ENCODE measurements at regions not wholly inside any gene's neighbourhood (a gene's known extent, or its start where the extent isn't known, plus 50 kb on each side); places are given as distances from the start of the nearest gene placed in this dataset.

DNA sequence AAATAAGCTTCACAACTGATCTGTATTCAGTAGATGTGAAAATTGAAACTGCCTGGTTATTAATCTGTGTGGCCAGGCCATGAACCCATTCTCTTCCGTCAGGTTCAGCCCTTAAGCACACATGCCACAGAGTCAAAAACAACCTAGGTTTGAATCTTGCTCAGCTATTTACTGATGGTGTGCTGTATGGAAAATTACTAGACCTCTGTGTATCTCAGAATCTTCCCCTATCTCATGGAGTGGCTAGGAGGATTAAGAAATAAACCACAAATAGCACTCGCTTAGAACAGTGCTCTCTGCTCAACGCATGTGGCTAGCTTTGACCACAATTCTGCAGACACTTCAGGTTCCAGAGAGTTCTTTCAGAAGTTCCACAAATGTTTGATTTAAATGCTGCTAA, 240.7 kb upstream of the PLEKHG7 start (continued):
- TF ChIP-seq PML (IDR thresholded peaks at IDR 0.05; ENCODE audit: low read length) = peak; percentile 75
- TF ChIP-seq EED (IDR thresholded peaks at IDR 0.05; ENCODE audit: low read depth) = peak; percentile 66
- TF ChIP-seq JUNB (IDR thresholded peaks at IDR 0.05) = no peak; the same call in 1 of the 2 replicates
- no peak for TF ChIP-seq POLR2A (IDR thresholded peaks at IDR 0.05; ENCODE audit: low read depth, low read length)
- no peak for TF ChIP-seq CHD2 (IDR thresholded peaks at IDR 0.05; ENCODE audit: borderline replicate concordance, low read depth, low read length)
- TF ChIP-seq ZBTB33 (IDR thresholded peaks at IDR 0.05) = no peak
- peak in 1 of 2 experiments; percentile 33; a peak in 1 of 4 replicates for TF ChIP-seq ETV6 (conservative IDR thresholded peaks at IDR 0.05 in 1 of 2, IDR thresholded peaks at IDR 0.05 in 1 of 2; ENCODE audit: borderline replicate concordance in 1 of 2, low read depth in 1 of 2)
- TF ChIP-seq, protein P1, sequence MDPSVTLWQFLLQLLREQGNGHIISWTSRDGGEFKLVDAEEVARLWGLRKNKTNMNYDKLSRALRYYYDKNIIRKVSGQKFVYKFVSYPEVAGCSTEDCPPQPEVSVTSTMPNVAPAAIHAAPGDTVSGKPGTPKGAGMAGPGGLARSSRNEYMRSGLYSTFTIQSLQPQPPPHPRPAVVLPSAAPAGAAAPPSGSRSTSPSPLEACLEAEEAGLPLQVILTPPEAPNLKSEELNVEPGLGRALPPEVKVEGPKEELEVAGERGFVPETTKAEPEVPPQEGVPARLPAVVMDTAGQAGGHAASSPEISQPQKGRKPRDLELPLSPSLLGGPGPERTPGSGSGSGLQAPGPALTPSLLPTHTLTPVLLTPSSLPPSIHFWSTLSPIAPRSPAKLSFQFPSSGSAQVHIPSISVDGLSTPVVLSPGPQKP (IDR thresholded peaks at IDR 0.05; ENCODE audit: low read depth, low read length) = no peak
- no peak for TF ChIP-seq TCF7 (IDR thresholded peaks at IDR 0.05; ENCODE audit: borderline replicate concordance)
- no peak for TF ChIP-seq HDGF (IDR thresholded peaks at IDR 0.05)
- TF ChIP-seq CHD1 (IDR thresholded peaks at IDR 0.05; ENCODE audit: low read depth, low read length) = no peak
- TF ChIP-seq BCL11A (IDR thresholded peaks at IDR 0.05; ENCODE audit: low read depth, low read length) = no peak; the same call in 1 of the 2 replicates
- no peak for TF ChIP-seq WRNIP1 (IDR thresholded peaks at IDR 0.05; ENCODE audit: borderline replicate concordance, low read depth, low read length)
- TF ChIP-seq BHLHE40 (IDR thresholded peaks at IDR 0.05; ENCODE audit: borderline replicate concordance in 1 of 2, low read depth in 2 of 2, low read length in 1 of 2) = peak in 1 of 2 experiments; percentile 47; a peak in 1 of 4 replicates
- no peak for TF ChIP-seq SREBF1 (IDR thresholded peaks at IDR 0.05; ENCODE audit: low read length)
- no peak for TF ChIP-seq SMC3 (IDR thresholded peaks at IDR 0.05; ENCODE audit: borderline replicate concordance, low read length)
- TF ChIP-seq, protein P2, sequence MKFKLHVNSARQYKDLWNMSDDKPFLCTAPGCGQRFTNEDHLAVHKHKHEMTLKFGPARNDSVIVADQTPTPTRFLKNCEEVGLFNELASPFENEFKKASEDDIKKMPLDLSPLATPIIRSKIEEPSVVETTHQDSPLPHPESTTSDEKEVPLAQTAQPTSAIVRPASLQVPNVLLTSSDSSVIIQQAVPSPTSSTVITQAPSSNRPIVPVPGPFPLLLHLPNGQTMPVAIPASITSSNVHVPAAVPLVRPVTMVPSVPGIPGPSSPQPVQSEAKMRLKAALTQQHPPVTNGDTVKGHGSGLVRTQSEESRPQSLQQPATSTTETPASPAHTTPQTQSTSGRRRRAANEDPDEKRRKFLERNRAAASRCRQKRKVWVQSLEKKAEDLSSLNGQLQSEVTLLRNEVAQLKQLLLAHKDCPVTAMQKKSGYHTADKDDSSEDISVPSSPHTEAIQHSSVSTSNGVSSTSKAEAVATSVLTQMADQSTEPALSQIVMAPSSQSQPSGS (IDR thresholded peaks at IDR 0.05; ENCODE audit: low read length) = peak; percentile 71
- TF ChIP-seq PAX5 (IDR thresholded peaks at IDR 0.05; ENCODE audit: borderline replicate concordance, low read depth, low read length) = peak; percentile 63; the same call in 1 of the 2 replicates
- TF ChIP-seq PBX3 (IDR thresholded peaks at IDR 0.05; ENCODE audit: insufficient replicate concordance, low read depth, low read length) = no peak
- no peak for TF ChIP-seq RFX5 (IDR thresholded peaks at IDR 0.05; ENCODE audit: low read depth, low read length)
- TF ChIP-seq BRCA1 (IDR thresholded peaks at IDR 0.05; ENCODE audit: low read depth, low read length) = no peak
- peak; percentile 63 for TF ChIP-seq MEF2B (IDR thresholded peaks at IDR 0.05; ENCODE audit: partially characterized antibody, poor library complexity, severe bottlenecking)
- TF ChIP-seq MEF2A (IDR thresholded peaks at IDR 0.05; ENCODE audit: insufficient read depth, low read depth, low read length) = peak; percentile 72
- TF ChIP-seq, protein P3, sequence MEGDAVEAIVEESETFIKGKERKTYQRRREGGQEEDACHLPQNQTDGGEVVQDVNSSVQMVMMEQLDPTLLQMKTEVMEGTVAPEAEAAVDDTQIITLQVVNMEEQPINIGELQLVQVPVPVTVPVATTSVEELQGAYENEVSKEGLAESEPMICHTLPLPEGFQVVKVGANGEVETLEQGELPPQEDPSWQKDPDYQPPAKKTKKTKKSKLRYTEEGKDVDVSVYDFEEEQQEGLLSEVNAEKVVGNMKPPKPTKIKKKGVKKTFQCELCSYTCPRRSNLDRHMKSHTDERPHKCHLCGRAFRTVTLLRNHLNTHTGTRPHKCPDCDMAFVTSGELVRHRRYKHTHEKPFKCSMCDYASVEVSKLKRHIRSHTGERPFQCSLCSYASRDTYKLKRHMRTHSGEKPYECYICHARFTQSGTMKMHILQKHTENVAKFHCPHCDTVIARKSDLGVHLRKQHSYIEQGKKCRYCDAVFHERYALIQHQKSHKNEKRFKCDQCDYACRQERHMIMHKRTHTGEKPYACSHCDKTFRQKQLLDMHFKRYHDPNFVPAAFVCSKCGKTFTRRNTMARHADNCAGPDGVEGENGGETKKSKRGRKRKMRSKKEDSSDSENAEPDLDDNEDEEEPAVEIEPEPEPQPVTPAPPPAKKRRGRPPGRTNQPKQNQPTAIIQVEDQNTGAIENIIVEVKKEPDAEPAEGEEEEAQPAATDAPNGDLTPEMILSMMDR (IDR thresholded peaks at IDR 0.05 in 2 of 3, conservative IDR thresholded peaks at IDR 0.05 in 1 of 3; ENCODE audit: control insufficient read depth in 2 of 3, extremely low read depth in 1 of 3, insufficient read depth in 1 of 3, low read depth in 3 of 3, low read length in 3 of 3) = no peak
- TF ChIP-seq STAT1 (conservative IDR thresholded peaks at IDR 0.05) = no peak
- no peak for TF ChIP-seq MYB (IDR thresholded peaks at IDR 0.05; ENCODE audit: borderline replicate concordance, low read depth, low read length)

All from GM12878 (cell line).